GM18870 (cell line): ENCODE measurements at regions not wholly inside any gene's neighbourhood (a gene's known extent, or its start where the extent isn't known, plus 50 kb on each side); places are given as distances from the start of the nearest gene placed in this dataset.

ENCODE experiments used
- ATAC-seq: cut with Tn5 transposase; IDR thresholded peaks from one replicate; pipeline ENCODE4 v1.9.1; 2021; ENCODE audit warnings: moderate library complexity; ENCODE audit not compliant: unreplicated experiment

DNA sequence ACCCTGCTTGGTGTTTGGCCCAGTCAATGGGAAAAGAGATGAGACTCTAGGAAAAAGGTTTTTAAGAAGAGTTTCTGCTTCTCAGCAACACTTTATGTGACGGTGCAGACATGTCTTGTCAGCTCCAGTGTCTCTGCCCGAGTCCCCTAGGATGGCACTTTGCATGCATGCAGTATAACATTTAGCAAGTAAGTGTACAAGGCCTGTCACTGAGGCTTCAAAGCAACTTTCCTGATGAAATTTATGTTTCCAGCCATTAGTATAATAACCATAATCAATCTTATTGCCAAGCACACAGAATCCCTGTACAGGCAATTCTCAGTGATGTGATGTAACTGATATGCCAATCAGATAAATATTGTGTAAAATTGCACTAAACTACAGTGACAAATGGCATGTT lies 248.1 kb upstream of the PLET1 start:
- no peak for ATAC-seq

DNA sequence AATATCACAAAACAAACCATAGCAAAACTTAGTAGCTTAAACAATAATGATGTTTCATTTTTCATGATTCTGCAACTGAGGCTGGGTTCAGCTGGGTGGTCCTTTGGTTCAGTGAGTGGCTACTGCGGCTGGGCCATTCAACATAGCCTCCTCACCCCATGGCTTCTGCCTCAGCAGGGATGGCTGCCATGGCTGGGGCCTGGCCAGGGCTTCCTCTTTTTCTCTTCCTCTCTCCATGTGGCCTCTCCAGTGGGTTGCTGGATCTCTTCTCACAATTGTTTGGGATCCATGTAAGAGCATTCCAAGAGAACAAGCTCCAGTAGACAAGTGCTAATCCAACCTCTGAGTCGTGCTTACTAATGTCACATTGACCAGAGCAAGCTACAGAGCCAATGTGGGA lies 248.6 kb upstream of the PLET1 start:
- no peak for ATAC-seq

GRCh38 chr11:112511271-112511670 lies 250.6 kb upstream of the PLET1 start:
- no peak for ATAC-seq

- no peak for ATAC-seq
These were observed 251.3 kb upstream of the PLET1 start for GRCh38 chr11:112511911-112512310.

DNA sequence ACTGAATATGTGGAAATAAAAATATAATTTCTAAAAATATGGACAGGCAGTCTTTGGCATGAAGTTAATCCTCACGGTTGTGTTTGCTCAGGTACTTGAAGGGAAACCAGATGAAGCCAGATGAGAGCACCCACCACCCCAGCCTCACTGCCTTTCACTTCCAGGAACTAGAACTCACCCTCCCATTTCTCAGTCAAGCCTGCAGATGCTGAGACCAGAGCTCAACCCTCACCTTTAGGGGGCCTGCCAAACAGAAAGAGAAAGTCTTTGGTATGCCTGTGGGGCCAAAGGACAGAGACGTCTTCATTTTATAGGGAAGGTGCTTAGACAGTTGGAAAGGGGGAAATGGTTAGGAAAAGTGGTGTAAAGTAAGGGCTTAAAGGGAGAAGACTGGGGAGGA lies 252.8 kb upstream of the PLET1 start:
- no peak for ATAC-seq

- ATAC-seq = no peak
These were observed 253.5 kb upstream of the PLET1 start for GRCh38 chr11:112514011-112514740.

DNA sequence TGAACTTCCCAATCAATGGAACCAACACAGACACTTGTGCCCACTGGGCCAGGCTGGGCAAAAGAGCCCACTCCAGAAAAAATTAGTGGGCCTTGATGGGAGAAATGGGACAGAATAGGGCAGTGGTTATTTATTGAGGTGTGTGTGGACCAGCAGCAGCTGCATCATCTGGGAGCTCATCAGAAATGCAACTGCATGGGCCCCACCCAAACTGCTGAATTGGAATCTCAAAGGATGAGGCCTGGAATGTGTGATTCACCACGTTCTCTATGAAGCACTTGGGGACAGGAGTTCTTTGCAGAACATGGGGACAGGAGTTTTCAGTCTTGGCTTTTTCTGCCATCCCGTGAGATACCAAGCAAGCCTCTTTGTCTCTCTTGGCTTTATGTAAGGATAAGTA lies 255.6 kb upstream of the PLET1 start:
- no peak for ATAC-seq

DNA sequence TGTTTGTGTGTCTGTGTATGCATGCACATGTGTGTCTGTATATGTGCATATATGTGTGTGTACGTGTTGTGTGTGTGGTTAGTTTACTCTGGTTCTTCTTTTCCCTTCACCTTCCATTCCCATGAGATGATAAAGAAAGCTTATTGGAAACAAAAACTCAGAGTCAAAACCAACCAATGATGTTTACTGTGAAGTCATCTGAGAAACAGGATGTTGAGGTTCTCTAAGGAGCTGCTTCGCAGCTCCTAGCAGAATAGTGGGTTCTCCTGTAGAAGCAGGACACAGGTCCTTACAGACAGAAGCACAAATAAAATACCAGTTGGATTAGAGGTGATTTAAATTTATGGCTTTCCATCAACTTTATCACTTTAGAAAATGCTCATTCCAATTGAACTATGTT lies 256.1 kb upstream of the PLET1 start:
- ATAC-seq = no peak

- no peak for ATAC-seq
These were observed 257.7 kb upstream of the PLET1 start for GRCh38 chr11:112518371-112518770.

DNA sequence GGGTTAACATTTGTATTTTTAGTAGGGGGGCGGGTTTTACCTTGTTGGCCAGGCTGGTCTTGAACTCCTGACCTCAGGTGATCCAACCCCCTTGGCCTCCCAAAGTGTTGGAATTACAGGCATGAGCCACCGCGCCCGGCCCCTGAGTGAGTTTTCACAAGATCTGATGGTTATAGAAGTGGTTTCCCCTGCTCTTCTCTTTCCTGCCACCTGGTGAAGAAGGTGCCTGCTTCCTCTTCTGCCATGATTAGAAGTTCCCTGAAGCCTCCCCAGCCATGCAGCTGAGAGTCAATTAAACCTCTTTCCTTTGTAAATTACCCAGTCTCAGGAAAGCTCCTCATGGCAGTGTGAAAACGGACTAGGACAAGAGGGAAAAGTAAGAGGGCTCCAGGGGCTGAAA lies 259.1 kb upstream of the PLET1 start:
- ATAC-seq = no peak

GRCh38 chr11:112520354-112520753 lies 259.7 kb upstream of the PLET1 start:
- no peak for ATAC-seq

DNA sequence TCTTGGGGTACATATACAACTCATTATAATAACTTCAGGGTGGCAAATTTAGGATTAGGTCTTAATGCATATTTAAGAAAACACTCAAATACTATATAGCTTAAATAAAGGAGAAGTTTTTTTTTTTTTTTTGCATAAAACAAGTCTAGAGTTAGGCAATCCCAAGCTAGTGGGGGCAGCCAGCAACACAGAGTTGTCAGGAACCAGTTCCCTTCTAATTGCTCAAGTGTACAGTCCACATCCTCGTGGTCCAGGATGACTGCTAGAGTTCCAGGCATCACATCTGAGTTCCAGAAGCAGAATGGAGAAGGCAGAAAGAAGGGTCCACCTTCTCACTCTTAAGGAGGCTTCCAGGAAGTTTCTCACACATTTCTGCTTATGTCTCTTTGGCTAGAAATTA lies 261.9 kb upstream of the PLET1 start:
- no peak for ATAC-seq

DNA sequence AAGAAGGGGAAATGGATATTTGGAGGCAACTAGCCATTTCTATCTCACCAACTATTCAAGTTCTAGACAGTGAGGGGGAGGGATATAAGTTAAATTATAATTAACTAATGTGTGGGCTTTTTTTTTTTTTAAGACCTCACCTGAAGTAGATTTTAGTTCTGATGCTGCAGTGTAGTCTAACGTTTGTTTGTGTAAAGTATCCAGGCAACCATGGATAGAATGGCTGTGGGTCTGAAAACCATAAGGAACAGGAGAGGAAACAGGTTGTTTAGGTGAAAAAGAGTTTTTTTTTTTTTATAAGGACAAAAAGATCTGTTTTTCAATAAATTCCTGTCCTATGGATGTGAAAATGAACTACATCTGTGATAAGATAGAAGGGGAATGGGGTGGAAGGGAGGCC lies 262.4 kb upstream of the PLET1 start:
- no peak for ATAC-seq

- no peak for ATAC-seq
These were observed 262.8 kb upstream of the PLET1 start for GRCh38 chr11:112523477-112523876.

- no peak for ATAC-seq
These were observed 263.3 kb upstream of the PLET1 start for GRCh38 chr11:112523951-112524350.

DNA sequence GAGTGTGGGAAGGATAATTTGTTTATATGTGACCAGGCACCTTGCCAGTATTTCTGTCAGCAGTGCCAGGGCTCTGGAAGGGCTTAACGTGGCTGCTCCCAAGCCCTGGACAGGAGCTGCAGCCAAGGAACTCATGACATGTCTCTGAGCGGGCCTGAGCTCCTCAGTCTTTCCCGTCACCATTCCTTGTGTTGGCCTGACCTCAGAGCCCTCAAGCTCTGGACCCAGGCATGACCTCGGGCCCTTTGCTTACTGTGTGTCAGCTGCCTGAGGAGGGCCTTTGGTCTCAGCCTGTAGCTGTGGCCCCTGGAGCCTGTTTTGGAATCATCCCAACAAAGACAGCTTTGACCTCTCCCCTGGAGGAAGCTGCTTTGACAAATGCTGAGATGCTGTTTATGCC lies 264.1 kb upstream of the PLET1 start:
- no peak for ATAC-seq

- no peak for ATAC-seq
These were observed 264.6 kb upstream of the PLET1 start for GRCh38 chr11:112525270-112525669.

- ATAC-seq = no peak
These were observed 265.4 kb upstream of the PLET1 start for GRCh38 chr11:112525844-112526590.

GRCh38 chr11:112526699-112527416 lies 266.2 kb upstream of the PLET1 start:
- no peak for ATAC-seq

DNA sequence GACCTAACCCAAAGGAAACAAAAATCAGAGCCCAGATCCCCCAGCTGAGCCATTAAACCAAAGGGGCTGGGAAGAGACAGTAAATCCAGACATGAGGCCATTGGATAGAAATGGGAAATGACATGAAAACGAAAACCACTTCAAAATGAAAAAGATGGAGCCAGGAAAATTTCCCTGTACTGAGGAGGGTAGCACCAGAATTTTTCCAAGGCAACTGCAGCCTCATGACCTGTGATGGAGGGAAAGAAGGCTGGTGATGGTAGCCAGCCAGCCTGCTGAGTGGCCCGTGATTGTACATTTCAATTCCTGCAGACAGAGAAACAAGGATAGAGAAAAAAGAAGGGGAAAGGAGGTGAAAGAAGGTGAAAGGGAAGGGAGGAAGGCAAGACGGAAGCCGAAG lies 268.4 kb upstream of the PLET1 start:
- no peak for ATAC-seq

- no peak for ATAC-seq
These were observed 271.8 kb upstream of the PLET1 start for GRCh38 chr11:112532506-112532905.

DNA sequence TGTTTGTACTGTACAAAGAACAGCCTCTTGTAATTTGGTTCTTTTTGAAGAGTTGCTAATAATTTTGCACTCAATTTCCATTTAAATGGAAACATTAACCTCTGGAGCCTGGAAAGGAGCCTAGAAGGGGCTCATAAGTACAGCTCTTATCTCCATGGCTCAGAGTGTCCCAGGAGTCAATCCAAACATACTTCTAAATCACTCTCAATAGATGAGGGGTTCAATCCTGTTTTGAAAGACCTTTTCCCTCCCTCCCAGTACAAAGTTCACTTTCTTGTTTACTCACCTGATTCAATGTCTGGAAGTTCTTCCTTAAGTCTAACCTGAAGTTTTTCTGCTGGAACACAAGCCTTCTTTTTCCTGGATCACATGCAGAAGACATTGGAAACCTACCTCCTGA lies 273.0 kb upstream of the PLET1 start:
- no peak for ATAC-seq
